IMR-90 (cell line): ENCODE measurements at regions not wholly inside any gene's neighbourhood (a gene's known extent, or its start where the extent isn't known, plus 50 kb on each side); places are given as distances from the start of the nearest gene placed in this dataset.

Experiments
- ATAC-seq: fragments of 200-7000 bp; cut with Tn5 transposase; 2 replicates; pipeline ENCODE4 v1.9.1; 2020; ENCODE audit warnings: low read depth, mild to moderate bottlenecking, moderate library complexity
- BruUV-seq: library from RNA; stranded (reverse); fragments of 400-500 nt; replicated peaks from 2 replicates; lab custom pipeline; 2021; lab: Mats Ljungman, UMichigan
- CTCF ChIA-PET: fragments of 300-600 bp; formaldehyde crosslinking; extraction: SDS; loops from one replicate; lab custom pipeline; 2021; ENCODE audit warnings: antibody characterized with exemption; lab: Yijun Ruan, JAX
- POLR2A ChIA-PET: fragments of 300-600 bp; sonication (Branson Sonifier 250); formaldehyde crosslinking; loops from one replicate; lab custom pipeline; 2022; ENCODE audit warnings: antibody characterized with exemption; ENCODE audit not compliant: unreplicated experiment; lab: Charles Lee
- DNase-seq: peaks from one replicate; pipeline ENCODE4 v3.0.0; 2013
- H2AFZ ChIP-seq: replicated peaks from 2 replicates; pipeline ENCODE3; 2013; ENCODE audit warnings: low read length, mild to moderate bottlenecking; ENCODE audit not compliant: poor library complexity
- H2AK5ac ChIP-seq: 2 replicates; pipeline ENCODE4 v1.6.1; 2013; ENCODE audit warnings: low read depth, low read length, inconsistent platforms
- H2AK9ac ChIP-seq: replicated peaks from 2 replicates; pipeline ENCODE3; 2013; ENCODE audit warnings: mild to moderate bottlenecking, low read depth, low read length, moderate library complexity; ENCODE audit not compliant: poor library complexity
- H2BK120ac ChIP-seq: 2 replicates; pipeline ENCODE4 v1.6.1; 2013; ENCODE audit warnings: low read depth, low read length, inconsistent platforms
- H2BK15ac ChIP-seq: 3 replicates; pipeline ENCODE4 v1.6.1; 2013; ENCODE audit warnings: low read depth, low read length, inconsistent platforms
- H2BK20ac ChIP-seq: 2 replicates; pipeline ENCODE4 v1.6.1; 2013; ENCODE audit warnings: low read depth, mild to moderate bottlenecking, inconsistent platforms, low read length, moderate library complexity
- H2BK5ac ChIP-seq: 2 replicates; pipeline ENCODE4 v1.6.1; 2013; ENCODE audit warnings: mild to moderate bottlenecking, low read depth, low read length, inconsistent platforms; ENCODE audit not compliant: poor library complexity, severe bottlenecking
- H3K14ac ChIP-seq: replicated peaks from 2 replicates; pipeline ENCODE4 v1.6.1; 2013; ENCODE audit warnings: low read depth, low read length, inconsistent platforms
- H3K18ac ChIP-seq: 2 replicates; pipeline ENCODE4 v1.6.1; 2013; ENCODE audit warnings: low read depth, low read length, control low read depth
- H3K23ac ChIP-seq: 2 replicates; pipeline ENCODE4 v1.6.1; 2013; ENCODE audit warnings: low read depth, low read length, inconsistent platforms
- H3K27ac ChIP-seq: 2 replicates; pipeline ENCODE4 v1.5.1; 2013; ENCODE audit warnings: mild to moderate bottlenecking, control low read depth, low read length; ENCODE audit not compliant: insufficient read depth
- H3K27me3 ChIP-seq: 2 replicates; pipeline ENCODE4 v1.6.1; 2013; ENCODE audit warnings: low read length; ENCODE audit not compliant: control insufficient read depth, insufficient read depth
- H3K36me3 ChIP-seq: 2 replicates; pipeline ENCODE4 v1.6.1; 2013; ENCODE audit warnings: low read length, mixed read lengths; ENCODE audit not compliant: control insufficient read depth, insufficient read depth
- H3K4ac ChIP-seq: 2 replicates; pipeline ENCODE4 v1.6.1; 2013; ENCODE audit warnings: low read depth, low read length, inconsistent platforms
- H3K4me1 ChIP-seq: 2 replicates; pipeline ENCODE4 v1.6.1; 2013; ENCODE audit warnings: low read length, mixed read lengths; ENCODE audit not compliant: control insufficient read depth, insufficient read depth
- H3K4me2 ChIP-seq: 2 replicates; pipeline ENCODE4 v1.6.1; 2013; ENCODE audit warnings: low read depth, mild to moderate bottlenecking, control low read depth, low read length, moderate library complexity
- H3K4me3 ChIP-seq: 2 replicates; pipeline ENCODE4 v1.5.1; 2013; ENCODE audit warnings: low read depth, mild to moderate bottlenecking, control low read depth, low read length, moderate library complexity; ENCODE audit not compliant: insufficient read depth
- H3K56ac ChIP-seq: 2 replicates; pipeline ENCODE4 v1.6.1; 2013; ENCODE audit warnings: low read length, inconsistent platforms; ENCODE audit not compliant: insufficient read depth; ENCODE audit errors: extremely low read depth
- H3K79me1 ChIP-seq, 2 experiments: 2 replicates each; pipeline ENCODE4 v1.6.1; 2013; ENCODE audit warnings: low read length in 2 of 2, inconsistent platforms in 1 of 2, low read depth in 1 of 2
- H3K9ac ChIP-seq: 2 replicates; pipeline ENCODE4 v1.6.1; 2013; ENCODE audit warnings: low read depth, low read length, control low read depth
- H3K9me1 ChIP-seq: 2 replicates; pipeline ENCODE4 v1.6.1; 2013; ENCODE audit warnings: low read length, inconsistent platforms; ENCODE audit not compliant: insufficient read depth
- H3K9me3 ChIP-seq: 2 replicates; pipeline ENCODE4 v1.6.1; 2013; ENCODE audit warnings: low read length; ENCODE audit not compliant: control insufficient read depth, insufficient read depth
- H4K20me1 ChIP-seq: 2 replicates; pipeline ENCODE4 v1.6.1; 2013; ENCODE audit warnings: low read length, inconsistent platforms; ENCODE audit not compliant: insufficient read depth
- H4K5ac ChIP-seq: 2 replicates; pipeline ENCODE4 v1.6.1; 2013; ENCODE audit warnings: mild to moderate bottlenecking, low read depth, low read length, control low read depth
- H4K8ac ChIP-seq, 2 experiments: 2 replicates each; pipeline ENCODE4 v1.6.1; 2013; ENCODE audit warnings: low read depth in 2 of 2, low read length in 2 of 2, control low read depth in 1 of 2, inconsistent platforms in 1 of 2
- H4K91ac ChIP-seq: 2 replicates; pipeline ENCODE4 v1.6.1; 2013; ENCODE audit warnings: low read depth, low read length, inconsistent platforms; ENCODE audit not compliant: insufficient read depth
- RCOR1 ChIP-seq: IDR thresholded peaks from 2 replicates; pipeline ENCODE4 v1.6.1; 2012; ENCODE audit warnings: mild to moderate bottlenecking, low read length, improper control_type of control experiment; ENCODE audit not compliant: insufficient replicate concordance
- USF2 ChIP-seq: fragments of 150-350 bp; IDR thresholded peaks from 2 replicates; pipeline ENCODE4 v1.6.1; 2017; ENCODE audit warnings: mild to moderate bottlenecking, antibody characterized with exemption, low read length, low read depth
- WGBS, 2 experiments: methylation state at CpG; one replicate each; pipeline versions ENCODE4 v1.1.5 to v1.1.7; 2013; ENCODE audit warnings: missing lambda C conversion rate in 2 of 2; ENCODE audit not compliant: insufficient read length in 1 of 2; ENCODE audit errors: extremely low coverage in 2 of 2; 5-methylcytosine and 5-hydroxymethylcytosine counted together
- dilution Hi-C: fragments of 300-500 bp; cut with HindIII; formaldehyde crosslinking; loops from one replicate; pipeline ENCODE4 v1.14.3; 2018; ENCODE audit warnings: low sequenced_read_pairs; ENCODE audit not compliant: unreplicated experiment
- in situ Hi-C: fragments of 300-500 bp; cut with MboI; formaldehyde crosslinking; loops from 3 replicates; pipeline ENCODE4 v1.14.3; 2019; ENCODE audit warnings: low sequenced_read_pairs, inconsistent platforms, mixed read lengths
- intact Hi-C: fragments of 100-400 bp; cut with micrococcal nuclease; formaldehyde crosslinking; loops from 2 replicates; pipeline ENCODE4 v1.10.0; 2022

- no peak overlapping the region for H3K18ac ChIP-seq
- H3K9me3 ChIP-seq = no peaks in the 10 kb centered on the region
- TF ChIP-seq USF2 (no peak), RCOR1 (no peak)
- H4K20me1 ChIP-seq = no peaks in the 10 kb centered on the region
- no peak overlapping the region for H3K4me2 ChIP-seq
- ATAC-seq (no peak), DNase-seq (no peak)
- peak overlapping the region; percentile 88; the same call in 2 of the 3 replicates for H2BK15ac ChIP-seq
- no peak overlapping the region for H3K23ac ChIP-seq
- POLR2A ChIA-PET = no interaction called here
- H3K9ac ChIP-seq = no peak overlapping the region
- dilution Hi-C loops = loop anchor here (25.0 kb wide), 1 partner anchor 97 kb away; the partner anchor contains the start of gene SDC3
- H4K5ac ChIP-seq = no peak overlapping the region
- H2AK5ac ChIP-seq = peak overlapping the region; percentile 83; the same call in 1 of the 2 replicates
- in situ Hi-C loops = no loop called here
- WGBS, 2 experiments = 93% methylated on average over 2 of the region's 8 CpGs; no CpG with 5 or more reads in 1 of the 2 experiments
- peak overlapping the region; percentile 55 for H4K91ac ChIP-seq
- peak overlapping the region; percentile 43 for H3K14ac ChIP-seq
- H2AK9ac ChIP-seq = peak overlapping the region; percentile 82
- peak overlapping the region in 1 of 2 experiments; percentile 90; a peak in 2 of 4 replicates for H4K8ac ChIP-seq
- peaks cover 40% of the 10 kb centered on the region for H3K9me1 ChIP-seq
- peak overlapping the region; percentile 76 for H2BK20ac ChIP-seq
- H3K4me3 ChIP-seq = no peak overlapping the region
- H3K79me1 ChIP-seq = peaks cover 0 to 8% of the 10 kb centered on the region in 2 experiments; a peak in 1 of 4 replicates
- no peak overlapping the region for H3K56ac ChIP-seq
- H2BK5ac ChIP-seq = peak overlapping the region; percentile 27
- H3K4ac ChIP-seq = peak overlapping the region; percentile 98
- no peak overlapping the region for H3K27ac ChIP-seq
- H3K4me1 ChIP-seq = peaks cover 17% of the 10 kb centered on the region
- H2BK120ac ChIP-seq = peak overlapping the region; percentile 98
- CTCF ChIA-PET = no interaction called here
- no peaks in the 10 kb centered on the region for H3K36me3 ChIP-seq
- intact Hi-C loops = no loop called here
- no peaks in the 10 kb centered on the region for H3K27me3 ChIP-seq
- H2AFZ ChIP-seq = peak overlapping the region; percentile 81
- no TSS peak for BruUV-seq
These were observed 58.0 kb upstream of the LAPTM5 start for GRCh38 chr1:30815556-30815955.
